KBM-7 (cell line): ENCODE measurements at regions not wholly inside any gene's neighbourhood (a gene's known extent, or its start where the extent isn't known, plus 50 kb on each side); places are given as distances from the start of the nearest gene placed in this dataset.

Experiments
- DNase-seq: peaks from one replicate; pipeline ENCODE4 v3.0.0-alpha.2; 2015
- in situ Hi-C: fragments of 300-500 bp; cut with MboI; formaldehyde crosslinking; loops from 2 replicates; pipeline ENCODE4 v1.14.3; 2020; ENCODE audit warnings: low sequenced_read_pairs, low pct_unique_long_range_greater_than_20kb, mixed read lengths

GRCh38 chr16:50430076-50430475 is 61.3 kb upstream of the BRD7 start:
- in situ Hi-C loops = no loop called here
- DNase-seq = no peak

- DNase-seq = no peak
- in situ Hi-C loops = no loop called here
Observed at GRCh38 chr16:50428742-50429141, 60.0 kb upstream of the BRD7 start.

GRCh38 chr16:50428116-50428515 is 59.3 kb upstream of the BRD7 start:
- DNase-seq = no peak
- in situ Hi-C loops = no loop called here

GRCh38 chr16:50427107-50427506 is 58.3 kb upstream of the BRD7 start:
- in situ Hi-C loops = no loop called here
- no peak for DNase-seq

GRCh38 chr16:50425648-50426047 is 56.9 kb upstream of the BRD7 start:
- in situ Hi-C loops = no loop called here
- DNase-seq = peak; percentile 12

GRCh38 chr16:50425044-50425443 is 56.3 kb upstream of the BRD7 start:
- in situ Hi-C loops = no loop called here

GRCh38 chr16:50422926-50423325 is 54.1 kb upstream of the BRD7 start:
- no peak for DNase-seq
- in situ Hi-C loops = no loop called here

More at GRCh38 chr16:50425044-50425443, 56.3 kb upstream of the BRD7 start:
- no peak for DNase-seq

GRCh38 chr16:50419116-50419515 is 50.3 kb upstream of the BRD7 start:
- DNase-seq = no peak
- in situ Hi-C loops = no loop called here
